ENCODE measurements at regions not wholly inside any gene's neighbourhood (a gene's known extent, or its start where the extent isn't known, plus 50 kb on each side); places are given as distances from the start of the nearest gene placed in this dataset.

DNA sequence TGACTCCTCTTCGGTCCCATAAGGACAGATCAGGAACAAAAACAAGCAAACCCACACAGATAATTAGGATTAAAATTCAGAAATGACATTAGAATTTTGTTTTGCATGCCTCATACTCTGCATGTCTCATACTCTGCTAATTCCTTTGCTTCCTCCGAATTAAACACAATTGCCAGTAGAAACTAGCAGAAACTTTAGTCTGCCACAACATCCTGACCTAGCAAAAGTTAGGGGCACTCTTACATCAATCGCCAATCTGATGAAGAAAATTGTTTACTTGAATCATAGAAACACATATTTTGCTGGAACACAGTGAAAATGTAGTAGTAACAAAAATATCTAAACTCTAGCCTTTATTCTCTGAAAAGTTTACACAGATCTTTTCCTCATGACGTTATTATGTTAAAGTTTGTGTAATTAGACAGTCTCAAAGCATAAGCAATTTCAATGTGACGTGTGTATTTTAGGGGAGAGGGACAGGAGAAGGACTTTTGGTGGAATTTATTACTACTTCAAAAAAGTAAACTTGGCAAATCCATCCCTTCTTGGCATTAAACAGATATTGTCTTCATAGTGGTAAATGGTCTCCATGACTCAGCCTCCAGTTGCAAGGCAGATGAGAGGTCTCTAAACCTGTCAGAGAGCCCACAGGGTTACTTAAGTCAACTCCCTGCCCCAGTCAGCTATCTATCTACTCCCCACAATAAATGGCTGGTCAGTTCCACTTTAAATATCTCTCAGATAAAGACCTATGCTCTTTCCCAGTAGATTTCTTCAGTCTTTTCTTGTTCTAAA is 249.8 kb upstream of the UBASH3B start:
- Histone ChIP-seq H3K4me3 (no peak overlapping the region), H3K27me3 (ENCODE audit: control insufficient read depth in 2 of 2, insufficient read depth in 2 of 2, low read length in 2 of 2) (no peaks in the 10 kb centered on the region), H4K20me1 (replicated peaks; ENCODE audit: control insufficient read depth, insufficient read depth, low read length) (no peaks in the 10 kb centered on the region), H3K27ac (ENCODE audit: extremely low read depth, low read depth, low read length) (no peak overlapping the region), H3K4me2 (ENCODE audit: insufficient read depth, low read length) (no peak overlapping the region), H3K9me1 (ENCODE audit: control insufficient read depth, insufficient read depth, low read length) (no peaks in the 10 kb centered on the region), H2AFZ (ENCODE audit: low read depth, low read length) (no peak overlapping the region), H3K9me3 (replicated peaks; ENCODE audit: control insufficient read depth, insufficient read depth, low read depth, low read length) (no peaks in the 10 kb centered on the region), H3K36me3 (ENCODE audit: control insufficient read depth, insufficient read depth, low read length) (no peaks in the 10 kb centered on the region), H3K4me1 (replicated peaks in 1 of 2; ENCODE audit: control insufficient read depth in 2 of 2, insufficient read depth in 2 of 2, low read length in 2 of 2) (no peaks in the 10 kb centered on the region), H3K9ac (ENCODE audit: insufficient read depth in 1 of 2, low read depth in 2 of 2, low read length in 2 of 2) (no peak overlapping the region), H3K79me2 (ENCODE audit: control insufficient read depth, insufficient read depth, low read length) (no peaks in the 10 kb centered on the region)
- FAIRE-seq = no peak
- BruUV-seq (replicated peaks) = no TSS peak
- 3% methylated on average over 5 of the region's 5 CpGs for WGBS (ENCODE audit: insufficient coverage, low coverage, missing lambda C conversion rate)
- in situ Hi-C loops (cut with MboI) (no loop called here), intact Hi-C loops (cut with micrococcal nuclease) (no loop called here)
- no peak for DNase-seq (ENCODE audit: extremely low read depth in 1 of 4, low spot score in 3 of 4)
- POLR2A ChIA-PET = no interaction called here
- CTCF ChIA-PET (ENCODE audit: low intra/inter-chr PET ratio) = no interaction called here
- TF ChIP-seq NUFIP1 (IDR thresholded peaks at IDR 0.05; ENCODE audit: partially characterized antibody) = no peak
- no peak for TF ChIP-seq HES1 (IDR thresholded peaks at IDR 0.05; ENCODE audit: low read depth)
- TF ChIP-seq, protein P1, sequence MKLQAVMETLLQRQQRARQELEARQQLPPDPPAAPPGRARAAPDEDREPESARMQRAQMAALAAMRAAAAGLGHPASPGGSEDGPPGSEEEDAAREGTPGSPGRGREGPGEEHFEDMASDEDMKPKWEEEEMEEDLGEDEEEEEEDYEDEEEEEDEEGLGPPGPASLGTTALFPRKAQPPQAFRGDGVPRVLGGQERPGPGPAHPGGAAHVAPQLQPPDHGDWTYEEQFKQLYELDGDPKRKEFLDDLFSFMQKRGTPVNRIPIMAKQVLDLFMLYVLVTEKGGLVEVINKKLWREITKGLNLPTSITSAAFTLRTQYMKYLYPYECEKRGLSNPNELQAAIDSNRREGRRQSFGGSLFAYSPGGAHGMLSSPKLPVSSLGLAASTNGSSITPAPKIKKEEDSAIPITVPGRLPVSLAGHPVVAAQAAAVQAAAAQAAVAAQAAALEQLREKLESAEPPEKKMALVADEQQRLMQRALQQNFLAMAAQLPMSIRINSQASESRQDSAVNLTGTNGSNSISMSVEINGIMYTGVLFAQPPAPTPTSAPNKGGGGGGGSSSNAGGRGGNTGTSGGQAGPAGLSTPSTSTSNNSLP (IDR thresholded peaks at IDR 0.05; ENCODE audit: borderline replicate concordance, low read depth, low read length) = no peak
- no peak for TF ChIP-seq SRSF7 (optimal IDR thresholded peaks at IDR 0.05; ENCODE audit: low read depth, low read length)
- TF ChIP-seq, protein P2, sequence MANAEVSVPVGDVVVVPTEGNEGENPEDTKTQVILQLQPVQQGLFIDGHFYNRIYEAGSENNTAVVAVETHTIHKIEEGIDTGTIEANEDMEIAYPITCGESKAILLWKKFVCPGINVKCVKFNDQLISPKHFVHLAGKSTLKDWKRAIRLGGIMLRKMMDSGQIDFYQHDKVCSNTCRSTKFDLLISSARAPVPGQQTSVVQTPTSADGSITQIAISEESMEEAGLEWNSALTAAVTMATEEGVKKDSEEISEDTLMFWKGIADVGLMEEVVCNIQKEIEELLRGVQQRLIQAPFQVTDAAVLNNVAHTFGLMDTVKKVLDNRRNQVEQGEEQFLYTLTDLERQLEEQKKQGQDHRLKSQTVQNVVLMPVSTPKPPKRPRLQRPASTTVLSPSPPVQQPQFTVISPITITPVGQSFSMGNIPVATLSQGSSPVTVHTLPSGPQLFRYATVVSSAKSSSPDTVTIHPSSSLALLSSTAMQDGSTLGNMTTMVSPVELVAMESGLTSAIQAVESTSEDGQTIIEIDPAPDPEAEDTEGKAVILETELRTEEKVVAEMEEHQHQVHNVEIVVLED (CRISPR knock-in tag; IDR thresholded peaks at IDR 0.05) = no peak
- TF ChIP-seq ESRRB (CRISPR knock-in tag; IDR thresholded peaks at IDR 0.05; ENCODE audit: borderline replicate concordance) = no peak
- no peak for TF ChIP-seq POLR2AphosphoS2 (IDR thresholded peaks at IDR 0.05; ENCODE audit: low read length)
- ATAC-seq = no peak

All from K562 (cell line).